ENCODE measurements at regions not wholly inside any gene's neighbourhood (a gene's known extent, or its start where the extent isn't known, plus 50 kb on each side); places are given as distances from the start of the nearest gene placed in this dataset.

GRCh38 chr3:59418836-59419235 lies 369.0 kb upstream of the CFAP20DC start:
- 60% methylated on average over 4 of the region's 4 CpGs for WGBS (ENCODE audit: low lambda C conversion rate, missing lambda C conversion rate)
- Histone ChIP-seq H3K36me3 (replicated peaks; ENCODE audit: insufficient read depth, low read depth) (no peaks in the 10 kb centered on the region), H3K9me3 (ENCODE audit: low read depth) (no peaks in the 10 kb centered on the region), H3K79me2 (no peaks in the 10 kb centered on the region), H2AFZ (no peak overlapping the region), H3K4me1 (ENCODE audit: insufficient read depth) (no peaks in the 10 kb centered on the region), H4K20me1 (ENCODE audit: insufficient read depth, poor library complexity, severe bottlenecking) (no peaks in the 10 kb centered on the region), H3K9me2 (replicated peaks; ENCODE audit: insufficient read depth) (no peaks in the 10 kb centered on the region), H3K27ac (no peak overlapping the region), H3K27me3 (no peaks in the 10 kb centered on the region), H3K4me3 (no peak overlapping the region), H3K4me2 (no peak overlapping the region)
- TF ChIP-seq, protein P1, sequence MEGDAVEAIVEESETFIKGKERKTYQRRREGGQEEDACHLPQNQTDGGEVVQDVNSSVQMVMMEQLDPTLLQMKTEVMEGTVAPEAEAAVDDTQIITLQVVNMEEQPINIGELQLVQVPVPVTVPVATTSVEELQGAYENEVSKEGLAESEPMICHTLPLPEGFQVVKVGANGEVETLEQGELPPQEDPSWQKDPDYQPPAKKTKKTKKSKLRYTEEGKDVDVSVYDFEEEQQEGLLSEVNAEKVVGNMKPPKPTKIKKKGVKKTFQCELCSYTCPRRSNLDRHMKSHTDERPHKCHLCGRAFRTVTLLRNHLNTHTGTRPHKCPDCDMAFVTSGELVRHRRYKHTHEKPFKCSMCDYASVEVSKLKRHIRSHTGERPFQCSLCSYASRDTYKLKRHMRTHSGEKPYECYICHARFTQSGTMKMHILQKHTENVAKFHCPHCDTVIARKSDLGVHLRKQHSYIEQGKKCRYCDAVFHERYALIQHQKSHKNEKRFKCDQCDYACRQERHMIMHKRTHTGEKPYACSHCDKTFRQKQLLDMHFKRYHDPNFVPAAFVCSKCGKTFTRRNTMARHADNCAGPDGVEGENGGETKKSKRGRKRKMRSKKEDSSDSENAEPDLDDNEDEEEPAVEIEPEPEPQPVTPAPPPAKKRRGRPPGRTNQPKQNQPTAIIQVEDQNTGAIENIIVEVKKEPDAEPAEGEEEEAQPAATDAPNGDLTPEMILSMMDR (IDR thresholded peaks at IDR 0.05; ENCODE audit: poor library complexity): no peak
- TF ChIP-seq EZH2phosphoT487 (IDR thresholded peaks at IDR 0.05; ENCODE audit: low read depth, severe bottlenecking, unreplicated experiment) (no peak), EZH2 (IDR thresholded peaks at IDR 0.05; ENCODE audit: borderline replicate concordance) (no peak)
- no peak for DNase-seq (ENCODE audit: low spot score)

- H3K4me1 ChIP-seq (ENCODE audit: insufficient read depth): peaks cover 11% of the 10 kb centered on the region
- WGBS (ENCODE audit: low lambda C conversion rate, missing lambda C conversion rate): 60% methylated on average over 5 of the region's 5 CpGs
- H4K20me1 ChIP-seq (ENCODE audit: insufficient read depth, poor library complexity, severe bottlenecking): no peaks in the 10 kb centered on the region
These were observed 362.7 kb upstream of the CFAP20DC start for GRCh38 chr3:59412516-59412915.

GRCh38 chr3:59411694-59412093 lies 361.9 kb upstream of the CFAP20DC start:
- H3K27me3 ChIP-seq: no peaks in the 10 kb centered on the region
- H2AFZ ChIP-seq: no peak overlapping the region
- H3K9me3 ChIP-seq (ENCODE audit: low read depth): no peaks in the 10 kb centered on the region
- H3K4me3 ChIP-seq: no peak overlapping the region
- no peaks in the 10 kb centered on the region for H3K9me2 ChIP-seq (replicated peaks; ENCODE audit: insufficient read depth)
- H3K4me1 ChIP-seq (ENCODE audit: insufficient read depth): peaks cover 15% of the 10 kb centered on the region
- H3K4me2 ChIP-seq: no peak overlapping the region
- DNase-seq (ENCODE audit: low spot score): no peak
- TF ChIP-seq, protein P1 (IDR thresholded peaks at IDR 0.05; ENCODE audit: poor library complexity): no peak
- TF ChIP-seq EZH2 (IDR thresholded peaks at IDR 0.05; ENCODE audit: borderline replicate concordance) (no peak), EZH2phosphoT487 (IDR thresholded peaks at IDR 0.05; ENCODE audit: low read depth, severe bottlenecking, unreplicated experiment) (no peak)
- H3K36me3 ChIP-seq (replicated peaks; ENCODE audit: insufficient read depth, low read depth): no peaks in the 10 kb centered on the region
- no peaks in the 10 kb centered on the region for H3K79me2 ChIP-seq
- WGBS (ENCODE audit: low lambda C conversion rate, missing lambda C conversion rate): 92% methylated on average over 1 of the region's 1 CpG
- H3K27ac ChIP-seq: no peak overlapping the region
- H4K20me1 ChIP-seq (ENCODE audit: insufficient read depth, poor library complexity, severe bottlenecking): no peaks in the 10 kb centered on the region

More at GRCh38 chr3:59412516-59412915, 362.7 kb upstream of the CFAP20DC start:
- no peak overlapping the region for H3K4me3 ChIP-seq
- H3K36me3 ChIP-seq (replicated peaks; ENCODE audit: insufficient read depth, low read depth): no peaks in the 10 kb centered on the region
- no peaks in the 10 kb centered on the region for H3K9me3 ChIP-seq (ENCODE audit: low read depth)
- H3K4me2 ChIP-seq: no peak overlapping the region
- H3K27ac ChIP-seq: no peak overlapping the region
- no peaks in the 10 kb centered on the region for H3K9me2 ChIP-seq (replicated peaks; ENCODE audit: insufficient read depth)
- no peaks in the 10 kb centered on the region for H3K79me2 ChIP-seq
- TF ChIP-seq EZH2 (IDR thresholded peaks at IDR 0.05; ENCODE audit: borderline replicate concordance): no peak
- no peak overlapping the region for H2AFZ ChIP-seq
- no peak for DNase-seq (ENCODE audit: low spot score)
- no peaks in the 10 kb centered on the region for H3K27me3 ChIP-seq

GRCh38 chr3:59411186-59411585 lies 361.4 kb upstream of the CFAP20DC start:
- Histone ChIP-seq H4K20me1 (ENCODE audit: insufficient read depth, poor library complexity, severe bottlenecking) (no peaks in the 10 kb centered on the region), H2AFZ (no peak overlapping the region), H3K4me1 (ENCODE audit: insufficient read depth) (peaks cover 18% of the 10 kb centered on the region), H3K4me2 (no peak overlapping the region), H3K27me3 (no peaks in the 10 kb centered on the region), H3K36me3 (replicated peaks; ENCODE audit: insufficient read depth, low read depth) (no peaks in the 10 kb centered on the region), H3K27ac (no peak overlapping the region), H3K79me2 (no peaks in the 10 kb centered on the region), H3K9me3 (ENCODE audit: low read depth) (no peaks in the 10 kb centered on the region), H3K9me2 (replicated peaks; ENCODE audit: insufficient read depth) (no peaks in the 10 kb centered on the region), H3K4me3 (no peak overlapping the region)
- WGBS (ENCODE audit: low lambda C conversion rate, missing lambda C conversion rate): 73% methylated on average over 2 of the region's 2 CpGs
- TF ChIP-seq EZH2phosphoT487 (IDR thresholded peaks at IDR 0.05; ENCODE audit: low read depth, severe bottlenecking, unreplicated experiment) (no peak), EZH2 (IDR thresholded peaks at IDR 0.05; ENCODE audit: borderline replicate concordance) (no peak)
- TF ChIP-seq, protein P1 (IDR thresholded peaks at IDR 0.05; ENCODE audit: poor library complexity): no peak
- DNase-seq (ENCODE audit: low spot score): no peak

All from hepatocyte (in vitro differentiated cells).